ENCODE measurements at regions not wholly inside any gene's neighbourhood (a gene's known extent, or its start where the extent isn't known, plus 50 kb on each side); places are given as distances from the start of the nearest gene placed in this dataset.
"Not testable (repeated sequence)": the region's sequence is repeated elsewhere in the genome, so short reads cannot be mapped to it uniquely, and the experiment has no call there.

DNA sequence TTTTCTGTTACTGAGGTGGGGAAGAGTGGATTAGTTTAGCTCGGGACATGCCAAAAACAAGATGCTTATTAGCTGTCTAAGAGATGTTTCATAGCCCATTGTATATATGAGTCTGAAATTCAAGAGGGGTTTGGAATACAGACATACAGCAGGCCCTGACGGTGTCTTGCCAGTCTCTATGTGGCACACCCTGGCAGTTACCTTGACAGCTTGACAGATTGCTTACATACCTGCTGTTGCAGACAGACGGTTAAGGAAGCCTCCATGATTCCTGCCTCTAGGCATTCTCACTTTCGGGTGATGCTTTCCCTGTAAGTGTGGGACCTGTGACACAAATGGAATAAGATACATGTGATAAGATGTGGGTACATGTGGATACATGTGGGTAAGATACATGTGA is 95.0 kb downstream of the QRSL1 start:
- Histone ChIP-seq H3K4me3 (no peak overlapping the region), H3K9me3 (no peaks in the 10 kb centered on the region), H3K36me3 (no peaks in the 10 kb centered on the region), H3K4me1 (no peaks in the 10 kb centered on the region), H3K27me3 (no peaks in the 10 kb centered on the region), H3K27ac (no peak overlapping the region)
- DNase-seq (ENCODE audit: low spot score in 2 of 2): no peak
- intact Hi-C loops (cut with DNase I): no loop called here
- TF ChIP-seq, protein P1, sequence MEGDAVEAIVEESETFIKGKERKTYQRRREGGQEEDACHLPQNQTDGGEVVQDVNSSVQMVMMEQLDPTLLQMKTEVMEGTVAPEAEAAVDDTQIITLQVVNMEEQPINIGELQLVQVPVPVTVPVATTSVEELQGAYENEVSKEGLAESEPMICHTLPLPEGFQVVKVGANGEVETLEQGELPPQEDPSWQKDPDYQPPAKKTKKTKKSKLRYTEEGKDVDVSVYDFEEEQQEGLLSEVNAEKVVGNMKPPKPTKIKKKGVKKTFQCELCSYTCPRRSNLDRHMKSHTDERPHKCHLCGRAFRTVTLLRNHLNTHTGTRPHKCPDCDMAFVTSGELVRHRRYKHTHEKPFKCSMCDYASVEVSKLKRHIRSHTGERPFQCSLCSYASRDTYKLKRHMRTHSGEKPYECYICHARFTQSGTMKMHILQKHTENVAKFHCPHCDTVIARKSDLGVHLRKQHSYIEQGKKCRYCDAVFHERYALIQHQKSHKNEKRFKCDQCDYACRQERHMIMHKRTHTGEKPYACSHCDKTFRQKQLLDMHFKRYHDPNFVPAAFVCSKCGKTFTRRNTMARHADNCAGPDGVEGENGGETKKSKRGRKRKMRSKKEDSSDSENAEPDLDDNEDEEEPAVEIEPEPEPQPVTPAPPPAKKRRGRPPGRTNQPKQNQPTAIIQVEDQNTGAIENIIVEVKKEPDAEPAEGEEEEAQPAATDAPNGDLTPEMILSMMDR (IDR thresholded peaks at IDR 0.05): no peak

DNA sequence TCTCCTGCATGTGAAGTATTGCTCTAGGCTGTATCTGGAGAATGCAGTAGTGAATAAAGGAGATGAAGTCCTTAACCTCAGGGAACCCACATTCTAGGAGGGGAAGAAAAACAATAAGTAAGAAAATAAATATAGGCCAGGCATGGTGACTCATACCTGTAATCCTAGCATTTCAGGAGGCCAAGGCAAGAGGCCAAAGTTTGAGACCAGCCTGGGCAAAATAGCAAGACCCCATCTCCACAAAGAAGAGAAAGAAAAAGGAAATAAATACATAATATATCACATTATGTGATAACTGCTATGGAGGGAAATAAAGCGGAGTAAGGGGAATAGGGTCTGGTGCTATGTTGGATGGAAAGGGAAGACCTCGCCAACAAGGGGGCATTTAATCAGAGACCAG is 94.0 kb downstream of the QRSL1 start:
- DNase-seq (ENCODE audit: low spot score in 2 of 2); H3K27me3 ChIP-seq; intact Hi-C loops (cut with DNase I); H3K9me3 ChIP-seq; H3K4me3 ChIP-seq; H3K36me3 ChIP-seq; H3K4me1 ChIP-seq; H3K27ac ChIP-seq: not testable (repeated sequence)

DNA sequence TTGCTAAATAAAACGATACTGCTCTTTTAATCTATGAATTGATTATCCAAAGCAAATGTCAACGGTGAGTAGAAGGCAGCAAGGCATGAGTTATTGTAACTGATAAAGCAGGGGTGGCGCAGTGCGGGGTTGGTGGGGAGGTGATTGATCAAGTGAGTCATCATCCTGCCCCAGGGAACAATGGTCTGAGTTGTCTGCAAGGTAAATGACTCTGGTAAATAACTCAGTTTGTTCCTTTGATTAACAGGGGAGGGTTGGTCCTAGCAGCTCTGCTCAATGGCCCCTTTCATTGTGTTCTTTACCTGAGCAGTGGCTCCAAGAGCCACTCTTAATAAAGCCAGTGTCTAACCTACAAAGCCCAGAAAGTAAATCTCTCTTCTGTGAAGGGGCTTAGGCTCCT is 91.8 kb downstream of the QRSL1 start:
- H3K4me3 ChIP-seq; H3K27ac ChIP-seq; H3K36me3 ChIP-seq; H3K9me3 ChIP-seq; DNase-seq (ENCODE audit: low spot score in 2 of 2); H3K4me1 ChIP-seq; H3K27me3 ChIP-seq; intact Hi-C loops (cut with DNase I): not testable (repeated sequence)

Measured in ascending aorta (tissue), 2 donors.